RWPE2 (cell line): ENCODE measurements at regions not wholly inside any gene's neighbourhood (a gene's known extent, or its start where the extent isn't known, plus 50 kb on each side); places are given as distances from the start of the nearest gene placed in this dataset.

Experiments
- ATAC-seq: fragments of 200-7000 bp; cut with Tn5 transposase; 3 replicates; pipeline ENCODE4 v1.9.1; 2021; ENCODE audit warnings: low read depth
- DNase-seq: peaks from one replicate; pipeline ENCODE4 v3.0.0-alpha.2; 2020; ENCODE audit warnings: low spot score
- H3K27ac ChIP-seq: fragments of 450-650 bp; 2 replicates; pipeline ENCODE4 v1.5.1; 2017; ENCODE audit warnings: mild to moderate bottlenecking; ENCODE audit not compliant: poor library complexity, severe bottlenecking
- H3K27me3 ChIP-seq: fragments of 250-450 bp; sonication (Bioruptor Pico); 2 replicates; pipeline ENCODE4 v1.5.1; 2021; ENCODE audit warnings: mild to moderate bottlenecking, moderate library complexity; ENCODE audit not compliant: insufficient read depth, poor library complexity, severe bottlenecking
- H3K36me3 ChIP-seq: fragments of 250-450 bp; sonication (Bioruptor Pico); 2 replicates; pipeline ENCODE4 v1.5.1; 2020; ENCODE audit warnings: low read depth, mild to moderate bottlenecking, moderate library complexity
- H3K4me1 ChIP-seq: fragments of 250-450 bp; sonication (Bioruptor Pico); 2 replicates; pipeline ENCODE4 v1.5.1; 2021; ENCODE audit warnings: mild to moderate bottlenecking, moderate library complexity; ENCODE audit not compliant: insufficient read depth, poor library complexity, severe bottlenecking
- H3K4me3 ChIP-seq: fragments of 250-450 bp; sonication (Bioruptor Pico); 2 replicates; pipeline ENCODE4 v1.5.1; 2021; ENCODE audit warnings: mild to moderate bottlenecking, moderate library complexity; ENCODE audit not compliant: severe bottlenecking
- H3K9me3 ChIP-seq: fragments of 250-450 bp; sonication (Bioruptor Pico); 2 replicates; pipeline ENCODE4 v1.5.1; 2021; ENCODE audit warnings: mild to moderate bottlenecking, moderate library complexity; ENCODE audit not compliant: severe bottlenecking
- CTCF ChIP-seq: fragments of 450-650 bp; IDR thresholded peaks from one replicate; pipeline ENCODE4 v1.5.1; 2017; ENCODE audit warnings: mild to moderate bottlenecking, moderate library complexity; ENCODE audit not compliant: poor library complexity, severe bottlenecking

GRCh38 chr6:21518317-21518716, 75.2 kb upstream of the SOX4 start:
- ATAC-seq, result no peak
- no peak for TF ChIP-seq CTCF
- no peak for DNase-seq

GRCh38 chr6:21519642-21520041, 73.9 kb upstream of the SOX4 start:
- TF ChIP-seq CTCF, result no peak
- Histone ChIP-seq H3K4me3 (no peak overlapping the region), H3K9me3 (no peaks in the 10 kb centered on the region), H3K27me3 (no peaks in the 10 kb centered on the region), H3K27ac (no peak overlapping the region), H3K36me3 (no peaks in the 10 kb centered on the region), H3K4me1 (no peaks in the 10 kb centered on the region)
- DNase-seq, result no peak
- no peak for ATAC-seq

More at GRCh38 chr6:21518317-21518716, 75.2 kb upstream of the SOX4 start:
- no peaks in the 10 kb centered on the region for H3K36me3 ChIP-seq
- H3K27ac ChIP-seq, result no peak overlapping the region
- H3K9me3 ChIP-seq, result no peaks in the 10 kb centered on the region
- no peaks in the 10 kb centered on the region for H3K4me1 ChIP-seq
- no peak overlapping the region for H3K4me3 ChIP-seq
- no peaks in the 10 kb centered on the region for H3K27me3 ChIP-seq

GRCh38 chr6:21521276-21521675, 72.3 kb upstream of the SOX4 start:
- H3K27me3 ChIP-seq, result no peaks in the 10 kb centered on the region
- H3K36me3 ChIP-seq, result no peaks in the 10 kb centered on the region
- no peaks in the 10 kb centered on the region for H3K4me1 ChIP-seq
- no peak overlapping the region for H3K27ac ChIP-seq
- no peak overlapping the region for H3K4me3 ChIP-seq
- no peak for DNase-seq
- H3K9me3 ChIP-seq, result no peaks in the 10 kb centered on the region
- no peak for ATAC-seq
- no peak for TF ChIP-seq CTCF

- Histone ChIP-seq H3K27me3 (no peaks in the 10 kb centered on the region), H3K4me1 (no peaks in the 10 kb centered on the region), H3K9me3 (no peaks in the 10 kb centered on the region), H3K36me3 (no peaks in the 10 kb centered on the region), H3K4me3 (no peak overlapping the region), H3K27ac (no peak overlapping the region)
- DNase-seq, result no peak
- ATAC-seq, result no peak
- TF ChIP-seq CTCF, result no peak
Measured at GRCh38 chr6:21522143-21522747, 71.3 kb upstream of the SOX4 start.

- ATAC-seq, result no peak
- no peak for TF ChIP-seq CTCF
- no peak overlapping the region for H3K27ac ChIP-seq
- no peaks in the 10 kb centered on the region for H3K36me3 ChIP-seq
- no peaks in the 10 kb centered on the region for H3K27me3 ChIP-seq
- no peak for DNase-seq
- H3K4me3 ChIP-seq, result no peak overlapping the region
- no peaks in the 10 kb centered on the region for H3K4me1 ChIP-seq
- no peaks in the 10 kb centered on the region for H3K9me3 ChIP-seq
Measured at GRCh38 chr6:21522797-21523456, 70.6 kb upstream of the SOX4 start.
